Kidney epithelial cell (primary cell): ENCODE measurements at regions not wholly inside any gene's neighbourhood (a gene's known extent, or its start where the extent isn't known, plus 50 kb on each side); places are given as distances from the start of the nearest gene placed in this dataset.

Source experiments
- DNase-seq: peaks from one replicate; pipeline ENCODE4 v3.0.0-alpha.2; 2010; ENCODE audit warnings: low read depth
- H3K27me3 ChIP-seq: 2 replicates; pipeline ENCODE4 v1.6.0; 2011; ENCODE audit warnings: low read length; ENCODE audit not compliant: control insufficient read depth, insufficient read depth
- H3K36me3 ChIP-seq: 2 replicates; pipeline ENCODE4 v1.5.1; 2011; ENCODE audit warnings: low read length; ENCODE audit not compliant: control insufficient read depth, insufficient read depth
- H3K4me3 ChIP-seq: 2 replicates; pipeline ENCODE4 v1.5.1; 2011; ENCODE audit warnings: low read depth, mild to moderate bottlenecking, control low read depth, low read length
- TF ChIP-seq, protein P1 (sequence below): IDR thresholded peaks from 2 replicates; pipeline ENCODE4 v1.5.1; 2011; ENCODE audit warnings: mild to moderate bottlenecking, moderate library complexity, low read length, control low read depth, inconsistent platforms; ENCODE audit not compliant: insufficient read depth, poor library complexity, severe bottlenecking

DNA sequence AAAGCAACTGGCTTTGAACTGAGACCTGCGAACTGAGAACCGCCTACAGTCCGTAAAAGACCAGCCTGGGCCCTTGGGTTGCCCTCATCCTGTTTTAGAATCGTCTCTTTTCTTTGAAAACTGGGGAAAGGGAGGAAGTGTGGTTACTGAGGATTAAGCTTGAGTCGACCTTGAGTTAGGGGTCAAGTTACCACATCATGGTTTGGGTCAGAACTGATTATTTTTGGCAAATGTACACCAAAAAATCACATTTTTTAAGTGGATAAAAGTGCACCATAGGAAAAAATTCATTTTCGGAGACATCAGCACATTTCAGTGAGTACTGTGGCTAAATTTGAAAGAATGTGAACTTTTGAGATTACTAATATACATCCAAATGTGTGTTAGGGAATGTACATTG, 76.9 kb upstream of the KAZN start:
- no peaks in the 10 kb centered on the region for H3K27me3 ChIP-seq
- H3K4me3 ChIP-seq: no peak overlapping the region
- no peaks in the 10 kb centered on the region for H3K36me3 ChIP-seq
- DNase-seq: no peak
- TF ChIP-seq, protein P1, sequence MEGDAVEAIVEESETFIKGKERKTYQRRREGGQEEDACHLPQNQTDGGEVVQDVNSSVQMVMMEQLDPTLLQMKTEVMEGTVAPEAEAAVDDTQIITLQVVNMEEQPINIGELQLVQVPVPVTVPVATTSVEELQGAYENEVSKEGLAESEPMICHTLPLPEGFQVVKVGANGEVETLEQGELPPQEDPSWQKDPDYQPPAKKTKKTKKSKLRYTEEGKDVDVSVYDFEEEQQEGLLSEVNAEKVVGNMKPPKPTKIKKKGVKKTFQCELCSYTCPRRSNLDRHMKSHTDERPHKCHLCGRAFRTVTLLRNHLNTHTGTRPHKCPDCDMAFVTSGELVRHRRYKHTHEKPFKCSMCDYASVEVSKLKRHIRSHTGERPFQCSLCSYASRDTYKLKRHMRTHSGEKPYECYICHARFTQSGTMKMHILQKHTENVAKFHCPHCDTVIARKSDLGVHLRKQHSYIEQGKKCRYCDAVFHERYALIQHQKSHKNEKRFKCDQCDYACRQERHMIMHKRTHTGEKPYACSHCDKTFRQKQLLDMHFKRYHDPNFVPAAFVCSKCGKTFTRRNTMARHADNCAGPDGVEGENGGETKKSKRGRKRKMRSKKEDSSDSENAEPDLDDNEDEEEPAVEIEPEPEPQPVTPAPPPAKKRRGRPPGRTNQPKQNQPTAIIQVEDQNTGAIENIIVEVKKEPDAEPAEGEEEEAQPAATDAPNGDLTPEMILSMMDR: no peak

DNA sequence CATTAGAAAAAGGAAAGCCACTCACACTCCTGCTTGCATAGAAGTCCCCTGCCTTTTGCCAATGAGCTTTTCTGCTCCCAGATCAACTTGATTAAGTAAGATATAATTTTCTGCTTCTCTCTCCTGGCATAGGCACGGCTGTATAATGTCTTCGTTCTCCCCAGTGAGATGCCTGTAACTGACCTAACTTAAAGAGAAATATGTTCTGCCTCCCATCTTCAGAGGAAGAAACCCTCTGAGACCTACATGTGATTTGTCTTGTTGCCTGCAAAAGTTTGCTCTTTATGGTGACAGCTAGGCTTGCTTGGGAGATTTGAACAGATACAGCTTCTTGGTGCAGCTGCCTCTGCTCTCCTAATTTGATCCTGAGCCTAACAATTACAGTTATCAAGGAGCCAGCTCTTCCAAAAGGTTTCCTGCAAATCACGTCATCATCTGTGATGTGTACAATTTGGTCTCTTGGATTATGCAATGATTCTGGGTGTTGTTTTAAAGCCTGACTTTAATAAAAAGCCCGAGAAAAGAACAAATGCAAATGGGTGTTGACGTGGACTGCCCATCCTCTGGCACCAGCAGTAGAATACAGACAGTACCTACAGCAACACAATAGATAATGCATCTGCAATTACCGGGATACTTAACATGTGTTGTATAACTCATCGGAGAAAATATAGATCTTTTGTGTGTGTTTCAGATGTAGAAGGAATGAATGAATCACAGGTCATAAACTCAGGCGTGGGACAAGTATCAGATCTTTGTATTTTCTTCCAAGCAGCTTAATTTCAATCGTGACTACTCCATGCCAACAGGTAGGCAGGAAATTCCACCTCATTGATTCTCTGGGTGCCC, 76.2 kb upstream of the KAZN start:
- TF ChIP-seq, protein P1: no peak
- H3K4me3 ChIP-seq: no peak overlapping the region
- H3K27me3 ChIP-seq: no peaks in the 10 kb centered on the region
- no peaks in the 10 kb centered on the region for H3K36me3 ChIP-seq
- DNase-seq: no peak

DNA sequence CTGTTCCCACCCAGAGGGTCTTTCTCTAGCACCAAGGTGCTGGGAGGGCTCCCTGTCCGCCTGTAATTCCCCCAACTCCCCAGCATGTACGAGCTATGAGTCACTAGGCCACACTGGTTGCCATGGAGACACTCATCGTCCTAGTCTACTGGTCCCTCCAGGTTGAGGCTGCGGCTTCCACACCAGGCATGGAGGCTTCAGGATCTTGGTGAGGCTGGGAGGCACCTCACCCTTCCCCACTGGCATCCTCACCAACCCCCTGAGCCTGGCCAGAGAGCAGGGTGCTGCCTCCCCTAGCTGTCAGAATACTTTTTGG, 75.6 kb upstream of the KAZN start:
- H3K4me3 ChIP-seq: no peak overlapping the region
- TF ChIP-seq, protein P1: no peak
- no peaks in the 10 kb centered on the region for H3K27me3 ChIP-seq
- no peaks in the 10 kb centered on the region for H3K36me3 ChIP-seq
- no peak for DNase-seq

DNA sequence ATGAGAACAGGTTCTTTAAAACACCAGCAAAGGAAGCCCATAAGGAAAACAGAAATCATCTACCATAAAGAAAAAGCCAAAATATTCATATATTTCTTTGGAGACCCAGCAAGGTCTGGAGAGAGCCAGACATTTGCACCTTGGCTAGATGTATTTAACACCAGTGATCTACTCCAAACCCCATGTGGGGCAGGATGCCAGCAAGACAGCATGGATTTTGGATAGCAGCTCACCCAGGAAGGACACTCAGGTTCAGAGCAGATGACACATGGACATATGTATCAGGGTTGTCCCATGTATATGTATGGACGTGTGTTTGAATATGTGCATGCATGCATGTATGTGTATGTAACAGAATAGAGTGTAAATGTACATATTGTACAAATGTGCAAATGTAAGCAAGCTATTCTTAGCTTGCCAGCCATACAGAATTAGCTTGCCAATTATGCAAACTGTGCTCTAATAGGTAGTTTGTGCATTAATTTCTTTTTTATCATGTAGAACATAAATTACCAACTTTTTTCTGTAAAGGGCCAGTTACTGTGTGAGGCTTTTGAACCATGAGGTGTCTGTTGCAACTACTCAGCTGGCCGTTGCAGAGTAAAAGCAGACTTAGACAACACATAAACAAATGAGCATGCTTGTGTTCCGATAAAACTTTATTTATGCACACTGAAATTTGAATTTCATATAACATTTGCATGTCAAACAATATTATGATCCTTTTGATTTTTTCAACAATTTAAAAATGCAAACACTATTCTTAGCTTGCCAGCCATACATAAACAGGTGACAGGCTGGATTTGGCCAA, 73.5 kb upstream of the KAZN start:
- Histone ChIP-seq H3K4me3 (no peak overlapping the region), H3K27me3 (no peaks in the 10 kb centered on the region), H3K36me3 (no peaks in the 10 kb centered on the region)
- TF ChIP-seq, protein P1: no peak
- DNase-seq: no peak

DNA sequence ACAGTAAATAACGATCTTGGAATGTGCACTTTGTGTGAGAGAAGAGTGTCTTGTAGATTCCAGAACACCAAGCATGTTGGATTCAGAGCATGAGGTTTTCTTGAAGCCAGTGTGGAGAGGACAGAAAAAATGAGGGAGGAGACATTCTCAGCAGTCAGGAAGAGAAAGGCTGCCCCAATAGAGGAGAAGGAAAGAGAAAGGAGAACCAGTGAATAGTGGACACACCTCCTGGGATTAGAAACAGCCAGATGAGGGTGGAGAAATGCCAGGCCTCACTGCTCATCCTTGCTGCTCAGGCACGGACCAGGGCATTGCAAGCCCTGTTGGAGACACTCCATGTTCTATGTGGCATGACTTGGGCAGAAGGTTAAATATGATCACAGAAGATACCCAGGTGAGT, 69.0 kb upstream of the KAZN start:
- Histone ChIP-seq H3K4me3 (no peak overlapping the region), H3K27me3 (no peaks in the 10 kb centered on the region), H3K36me3 (no peaks in the 10 kb centered on the region)
- no peak for DNase-seq
- TF ChIP-seq, protein P1: no peak
